ENCODE measurements at regions not wholly inside any gene's neighbourhood (a gene's known extent, or its start where the extent isn't known, plus 50 kb on each side); places are given as distances from the start of the nearest gene placed in this dataset.

DNA sequence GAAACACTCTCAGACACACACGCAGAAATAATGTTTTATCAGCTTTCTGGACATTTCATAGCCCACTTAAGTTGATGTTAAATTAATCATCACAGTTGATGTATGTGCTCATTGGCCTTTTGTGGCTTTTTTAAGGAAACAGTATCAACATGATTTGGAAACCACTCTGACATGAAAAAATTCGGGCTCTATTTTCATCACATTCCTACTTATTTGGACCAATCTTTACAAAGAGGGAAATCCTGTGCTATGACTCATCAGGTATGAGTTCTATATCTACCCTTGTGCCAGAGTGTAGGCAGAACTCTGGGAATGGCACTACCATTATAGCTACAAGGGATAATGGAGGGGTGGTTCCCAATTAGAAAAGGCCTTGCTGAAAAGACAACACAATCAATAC is 388.4 kb upstream of the PTGER4 start:
- WGBS, 2 donors: 83 to 84% methylated on average over 2 of the region's 2 CpGs
- Histone ChIP-seq H3K27me3 (no peaks in the 10 kb centered on the region), H3K9me3 (no peaks in the 10 kb centered on the region), H3K36me3 (ENCODE audit: low read depth, missing control alignments) (no peaks in the 10 kb centered on the region), H3K27ac (no peak overlapping the region), H3K4me1 (no peaks in the 10 kb centered on the region), H3K4me3 (no peak overlapping the region)
- intact Hi-C loops (cut with DNase I; ENCODE audit: low total_unique reads): no loop called here
- TF ChIP-seq, protein P1, sequence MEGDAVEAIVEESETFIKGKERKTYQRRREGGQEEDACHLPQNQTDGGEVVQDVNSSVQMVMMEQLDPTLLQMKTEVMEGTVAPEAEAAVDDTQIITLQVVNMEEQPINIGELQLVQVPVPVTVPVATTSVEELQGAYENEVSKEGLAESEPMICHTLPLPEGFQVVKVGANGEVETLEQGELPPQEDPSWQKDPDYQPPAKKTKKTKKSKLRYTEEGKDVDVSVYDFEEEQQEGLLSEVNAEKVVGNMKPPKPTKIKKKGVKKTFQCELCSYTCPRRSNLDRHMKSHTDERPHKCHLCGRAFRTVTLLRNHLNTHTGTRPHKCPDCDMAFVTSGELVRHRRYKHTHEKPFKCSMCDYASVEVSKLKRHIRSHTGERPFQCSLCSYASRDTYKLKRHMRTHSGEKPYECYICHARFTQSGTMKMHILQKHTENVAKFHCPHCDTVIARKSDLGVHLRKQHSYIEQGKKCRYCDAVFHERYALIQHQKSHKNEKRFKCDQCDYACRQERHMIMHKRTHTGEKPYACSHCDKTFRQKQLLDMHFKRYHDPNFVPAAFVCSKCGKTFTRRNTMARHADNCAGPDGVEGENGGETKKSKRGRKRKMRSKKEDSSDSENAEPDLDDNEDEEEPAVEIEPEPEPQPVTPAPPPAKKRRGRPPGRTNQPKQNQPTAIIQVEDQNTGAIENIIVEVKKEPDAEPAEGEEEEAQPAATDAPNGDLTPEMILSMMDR (IDR thresholded peaks at IDR 0.05): no peak
- TF ChIP-seq POLR2A (IDR thresholded peaks at IDR 0.05): no peak
- no peak for DNase-seq

DNA sequence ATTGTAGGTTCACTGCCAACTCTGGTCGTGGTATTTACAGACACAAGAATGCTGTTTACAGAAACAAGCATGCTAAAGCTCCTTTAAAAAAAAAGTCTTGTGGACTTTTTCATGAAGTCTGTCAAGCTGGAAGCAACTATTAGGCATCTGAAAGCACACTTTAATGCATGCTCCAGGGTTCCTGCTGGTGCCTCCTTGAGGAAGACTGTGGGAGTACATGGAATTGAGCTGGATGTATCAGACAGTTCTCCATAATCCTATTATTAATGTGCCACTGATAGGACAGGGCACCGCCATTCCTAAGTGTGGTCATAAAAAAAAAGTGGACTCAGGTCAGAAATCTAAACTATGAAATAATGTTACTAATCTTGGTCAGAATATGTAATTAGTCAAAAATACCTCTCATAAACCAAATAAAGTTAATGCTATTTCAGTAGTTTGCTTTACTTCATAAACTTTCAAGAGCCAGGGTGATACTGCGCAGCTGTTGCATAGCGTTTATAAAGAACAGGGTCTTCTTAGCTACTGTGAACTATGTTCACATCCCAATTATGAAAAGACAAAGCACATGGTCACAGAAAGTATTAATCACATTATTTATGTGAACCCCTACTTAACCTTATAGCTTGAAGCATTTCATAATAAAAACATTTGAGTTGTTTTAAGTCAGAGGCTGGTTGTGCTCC is 390.8 kb upstream of the PTGER4 start:
- Histone ChIP-seq H3K36me3 (ENCODE audit: low read depth, missing control alignments) (no peaks in the 10 kb centered on the region), H3K9me3 (no peaks in the 10 kb centered on the region), H3K4me3 (no peak overlapping the region), H3K4me1 (no peaks in the 10 kb centered on the region), H3K27ac (no peak overlapping the region), H3K27me3 (no peaks in the 10 kb centered on the region)
- WGBS, 2 donors: 55 to 58% methylated on average over 4 of the region's 4 CpGs
- DNase-seq: peak; percentile 16
- intact Hi-C loops (cut with DNase I; ENCODE audit: low total_unique reads): no loop called here
- TF ChIP-seq, protein P1 (IDR thresholded peaks at IDR 0.05): no peak

DNA sequence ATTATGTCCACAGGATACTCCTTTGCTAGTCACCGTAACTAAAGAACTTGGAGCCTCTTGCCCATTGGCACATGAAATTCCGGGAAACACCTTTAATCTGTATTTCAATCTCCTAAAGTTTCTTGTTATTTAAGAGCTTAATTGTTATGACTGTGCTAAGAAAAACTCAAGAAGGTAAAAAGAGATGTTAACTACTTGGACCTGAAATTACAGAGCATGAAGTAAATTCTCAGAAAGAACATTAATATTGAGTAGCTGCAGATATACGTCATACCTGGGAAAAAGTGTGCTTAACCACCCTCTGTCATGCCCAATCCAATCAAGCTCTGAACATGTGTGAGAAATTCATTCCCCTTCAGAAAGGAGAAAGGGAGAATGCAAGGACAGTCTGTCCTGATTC is 394.9 kb upstream of the PTGER4 start:
- intact Hi-C loops (cut with DNase I; ENCODE audit: low total_unique reads): no loop called here
- Histone ChIP-seq H3K4me1 (no peaks in the 10 kb centered on the region), H3K4me3 (no peak overlapping the region), H3K9me3 (no peaks in the 10 kb centered on the region), H3K27me3 (no peaks in the 10 kb centered on the region), H3K27ac (no peak overlapping the region), H3K36me3 (ENCODE audit: low read depth, missing control alignments) (no peaks in the 10 kb centered on the region)
- DNase-seq: no peak
- WGBS, 2 donors: 86 to 87% methylated on average over 3 of the region's 3 CpGs
- no peak for TF ChIP-seq POLR2A (IDR thresholded peaks at IDR 0.05)
- TF ChIP-seq, protein P1 (IDR thresholded peaks at IDR 0.05): no peak

DNA sequence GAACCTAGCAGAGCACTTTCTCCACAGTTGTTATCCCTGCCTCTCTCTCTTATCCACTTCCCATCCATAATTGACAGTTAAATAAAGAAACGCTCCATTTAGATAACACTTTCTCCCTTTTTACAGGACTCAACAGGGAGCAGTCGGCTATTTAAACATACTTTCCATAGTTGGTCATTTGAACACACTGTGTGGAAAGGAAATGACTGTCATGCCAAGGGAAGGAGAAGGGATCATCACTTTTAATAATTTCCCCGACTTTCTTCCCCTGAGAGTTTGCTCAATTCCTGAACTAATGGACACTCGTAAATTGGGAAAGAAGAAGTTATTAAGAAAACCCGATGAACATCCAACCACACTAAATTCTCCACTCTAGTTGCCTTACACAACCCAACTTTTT is 400.8 kb upstream of the PTGER4 start:
- H3K4me1 ChIP-seq: no peaks in the 10 kb centered on the region
- no peak overlapping the region for H3K4me3 ChIP-seq
- H3K27ac ChIP-seq: no peak overlapping the region
- no peak for TF ChIP-seq POLR2A (IDR thresholded peaks at IDR 0.05)
- TF ChIP-seq, protein P1 (IDR thresholded peaks at IDR 0.05): no peak
- no peaks in the 10 kb centered on the region for H3K9me3 ChIP-seq
- H3K36me3 ChIP-seq (ENCODE audit: low read depth, missing control alignments): no peaks in the 10 kb centered on the region
- 81 to 86% methylated on average over 5 of the region's 5 CpGs for WGBS, 2 donors
- intact Hi-C loops (cut with DNase I; ENCODE audit: low total_unique reads): no loop called here
- no peak for DNase-seq
- H3K27me3 ChIP-seq: no peaks in the 10 kb centered on the region

Measured in testis (tissue), 2 donors.